DMS53 treated with DMSO at 0.1 percent for 48 hours (cell line): ENCODE measurements at regions not wholly inside any gene's neighbourhood (a gene's known extent, or its start where the extent isn't known, plus 50 kb on each side); places are given as distances from the start of the nearest gene placed in this dataset.
"Not testable (repeated sequence)": the region's sequence is repeated elsewhere in the genome, so short reads cannot be mapped to it uniquely, and the experiment has no call there.

Source experiments
- DNase-seq: peaks from one replicate; lab custom pipeline; 2025; ENCODE audit not compliant: unreplicated experiment; lab: John Stamatoyannopoulos, UW

DNA sequence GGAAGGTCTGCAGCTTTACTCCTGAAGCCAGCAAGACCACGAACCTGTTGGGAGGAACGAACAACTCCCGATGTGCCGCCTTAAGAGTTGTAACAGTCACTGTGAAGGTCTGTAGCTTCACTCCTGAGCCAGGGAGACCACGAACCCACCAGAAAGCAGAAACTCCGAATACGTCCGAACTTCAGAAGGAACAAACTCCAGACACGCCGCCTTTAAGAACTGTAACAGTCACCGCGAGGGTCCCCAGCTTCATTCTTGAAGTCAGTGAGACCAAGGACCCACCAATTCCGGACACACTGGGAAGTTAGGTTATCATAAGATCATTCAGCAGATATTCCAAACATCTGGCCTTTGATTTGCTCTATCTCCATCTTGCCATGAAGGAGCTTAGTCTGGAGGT, 1623.0 kb downstream of the SLITRK1 start:
- DNase-seq, result no peak

DNA sequence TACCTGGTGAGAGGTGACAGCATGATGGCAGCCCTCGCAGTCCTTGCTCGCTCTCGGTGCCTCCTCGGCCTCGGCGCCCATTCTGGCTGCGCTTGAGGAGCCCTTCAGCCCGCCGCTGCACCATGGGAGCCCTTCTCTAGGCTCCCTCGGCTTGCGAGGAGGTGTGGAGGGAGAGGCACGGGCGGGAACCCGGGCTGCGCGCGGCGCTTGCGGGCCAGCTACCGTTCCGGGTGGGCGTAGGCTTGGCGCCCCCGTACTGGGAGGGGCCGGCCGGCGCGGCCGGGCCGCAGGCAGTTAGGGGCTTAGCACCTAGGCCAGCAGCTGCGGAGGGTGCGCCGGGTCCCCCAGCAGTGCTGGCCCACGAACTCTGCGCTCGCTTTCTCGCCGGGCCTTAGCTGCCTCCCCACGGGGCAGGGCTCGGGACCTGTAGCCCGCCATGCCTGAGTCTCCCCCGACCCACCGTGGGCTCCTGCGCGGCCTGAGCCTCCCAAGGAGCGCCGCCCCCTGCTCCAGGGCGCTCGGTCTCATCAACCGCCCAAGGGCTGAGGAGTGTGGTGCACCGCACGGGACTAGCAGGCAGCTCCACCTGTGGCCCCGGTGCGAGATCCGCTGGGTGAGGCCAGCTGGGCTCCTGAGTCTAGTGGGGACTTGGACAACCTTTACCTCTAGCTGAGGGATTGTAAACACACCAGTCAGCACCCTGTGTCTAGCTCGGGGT, 1624.3 kb downstream of the SLITRK1 start:
- no peak for DNase-seq

DNA sequence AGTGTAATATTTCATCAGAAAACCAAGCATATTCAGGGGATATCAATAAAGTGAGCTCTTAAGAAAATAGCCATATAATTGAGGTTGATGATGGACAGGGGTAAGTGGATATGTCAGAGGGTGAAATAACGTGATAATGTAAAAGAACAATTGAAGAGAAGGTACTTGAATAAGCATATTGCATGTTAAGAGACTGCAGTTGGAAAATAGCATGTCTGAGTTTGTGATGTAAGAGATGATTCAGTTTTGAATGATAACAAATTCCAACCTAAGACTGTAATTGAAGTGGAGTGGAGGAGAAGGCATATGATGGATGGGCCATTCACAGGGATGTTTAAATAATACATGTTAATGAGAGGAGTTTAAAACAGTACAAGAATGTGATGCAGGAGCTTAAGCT, 1633.5 kb downstream of the SLITRK1 start:
- DNase-seq, result no peak

- DNase-seq, result no peak
These were observed 1636.4 kb downstream of the SLITRK1 start for GRCh38 chr13:82245860-82246259.

DNA sequence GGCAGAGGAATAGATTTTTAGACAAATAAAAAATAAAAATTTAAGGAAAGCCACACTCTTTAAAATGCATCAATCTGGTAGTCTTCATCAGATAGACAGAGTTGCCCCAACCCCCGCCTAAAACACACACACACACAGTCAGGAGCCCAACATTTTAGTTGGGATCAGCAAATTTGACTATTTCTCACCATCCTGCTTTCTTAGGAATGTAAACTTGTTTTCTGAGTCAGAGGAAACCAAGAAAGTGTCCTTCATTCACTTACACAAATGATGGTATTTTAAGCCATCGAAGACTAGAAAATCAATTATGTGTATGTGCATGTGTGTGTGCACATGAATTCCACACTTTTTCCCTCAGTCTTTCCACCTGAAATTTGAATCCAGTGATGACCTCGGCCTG, 1657.5 kb downstream of the SLITRK1 start:
- no peak for DNase-seq

DNA sequence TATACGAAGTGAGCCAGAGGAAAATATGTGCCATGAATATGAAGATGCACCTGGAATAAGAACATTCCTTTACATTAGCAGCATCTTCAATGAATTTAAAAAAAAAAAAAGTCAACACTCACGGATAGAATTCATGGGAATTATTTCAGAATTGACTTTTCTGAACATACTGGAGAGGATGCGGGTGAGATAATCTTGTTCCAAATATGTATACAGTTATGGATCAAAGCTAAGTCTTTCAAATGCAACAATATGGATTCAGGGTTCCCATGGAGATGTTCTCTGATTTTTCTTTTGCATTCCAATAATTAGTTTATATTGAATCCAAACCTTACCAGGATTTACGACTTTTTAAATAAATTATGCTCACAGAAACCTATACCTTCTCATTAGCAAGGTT, 1660.7 kb downstream of the SLITRK1 start:
- no peak for DNase-seq

DNA sequence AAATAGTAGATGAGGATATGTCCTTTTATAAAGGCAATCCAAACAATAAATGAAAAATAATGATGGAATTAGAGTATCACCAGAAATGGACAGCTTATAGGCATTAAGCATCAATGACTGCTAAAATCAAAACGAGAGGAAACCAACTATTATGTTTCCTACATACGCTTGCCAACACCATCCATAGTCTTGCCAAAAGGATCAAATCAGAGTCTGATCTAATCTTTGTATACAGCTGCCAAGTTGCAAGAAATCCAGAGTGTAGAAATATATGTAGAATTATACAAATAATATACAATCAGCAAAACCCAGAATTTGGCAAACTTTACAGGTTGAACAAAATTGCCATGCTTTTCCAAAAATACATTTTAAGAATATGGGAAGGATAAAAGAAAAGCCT, 1661.6 kb downstream of the SLITRK1 start:
- no peak for DNase-seq

DNA sequence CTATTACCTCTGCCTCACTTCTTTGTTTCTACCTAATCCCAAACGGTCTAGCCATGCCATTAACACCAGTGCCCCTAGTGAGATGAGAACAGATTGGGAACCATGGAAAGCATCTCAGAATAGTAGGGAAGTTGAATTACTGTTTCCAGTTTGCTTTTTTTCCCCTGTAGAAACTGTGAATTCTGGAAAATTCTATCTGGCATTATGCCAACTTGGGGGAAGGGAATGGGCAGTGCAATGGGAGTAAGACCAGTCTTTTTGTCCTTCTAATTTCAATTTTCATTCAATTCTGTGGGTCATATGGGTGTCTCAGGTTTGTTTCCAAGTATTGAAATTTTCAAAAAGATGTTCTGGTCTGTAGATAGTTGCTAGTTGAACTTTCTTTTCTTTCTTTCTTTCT, 1666.1 kb downstream of the SLITRK1 start:
- DNase-seq, result no peak

DNA sequence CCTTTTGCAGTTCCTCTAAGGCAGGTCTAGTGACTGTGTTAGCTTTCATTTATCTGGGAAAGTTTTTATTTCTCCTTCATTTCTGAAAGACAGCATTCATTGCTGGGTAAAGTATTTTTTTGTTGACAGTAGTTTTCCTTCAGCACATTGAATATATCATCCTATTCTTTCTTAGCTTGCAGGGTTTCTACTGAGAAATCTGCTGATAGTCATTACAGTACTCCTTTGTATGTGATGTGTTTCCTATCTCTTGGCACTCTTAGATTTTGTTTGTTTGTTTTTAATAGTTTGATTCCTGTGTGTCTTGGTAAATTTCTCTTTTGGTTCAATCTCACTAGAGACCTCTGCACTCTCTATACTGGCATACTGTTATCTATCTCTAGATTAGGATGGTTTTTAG, 1667.9 kb downstream of the SLITRK1 start:
- no peak for DNase-seq

- DNase-seq, result no peak
These were observed 1676.0 kb downstream of the SLITRK1 start for GRCh38 chr13:82206241-82206640.

DNA sequence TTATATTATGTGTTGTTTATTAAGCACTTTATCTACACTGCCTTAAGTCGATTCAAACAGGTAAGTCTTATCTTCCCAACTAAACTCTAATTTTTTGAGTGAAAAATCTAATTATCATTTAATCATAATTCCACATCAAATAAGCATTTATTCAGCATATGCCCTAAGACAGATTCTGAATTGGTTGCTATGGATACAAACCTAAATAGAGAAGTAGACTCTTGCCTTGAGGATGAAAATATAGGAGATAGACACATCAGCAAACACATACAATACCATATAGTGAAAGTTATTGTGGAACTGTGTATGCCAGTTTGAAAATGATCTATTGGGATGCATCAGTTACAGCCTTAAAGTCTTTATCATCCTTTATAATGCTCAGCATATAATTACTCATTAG, 1679.9 kb downstream of the SLITRK1 start:
- no peak for DNase-seq

DNA sequence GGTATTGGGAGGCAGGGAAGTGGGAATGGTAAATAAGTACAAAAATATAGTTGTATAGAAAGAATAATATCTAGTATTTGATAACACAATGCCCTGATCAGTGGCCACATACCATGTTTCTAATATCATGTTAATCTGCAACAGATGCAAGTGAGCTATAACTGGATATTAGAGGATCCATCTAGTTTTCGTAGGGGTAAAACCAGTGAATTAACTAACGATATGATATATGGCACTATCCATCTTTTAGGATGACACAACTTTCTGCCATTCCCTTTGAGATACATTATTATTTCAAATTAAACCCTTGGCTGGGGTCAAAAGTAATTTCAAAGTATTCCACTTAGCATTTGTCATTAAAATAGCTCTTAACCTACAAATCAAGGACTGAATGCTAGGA, 1686.2 kb downstream of the SLITRK1 start:
- no peak for DNase-seq

- DNase-seq, result no peak
These were observed 1695.0 kb downstream of the SLITRK1 start for GRCh38 chr13:82187227-82187626.

DNA sequence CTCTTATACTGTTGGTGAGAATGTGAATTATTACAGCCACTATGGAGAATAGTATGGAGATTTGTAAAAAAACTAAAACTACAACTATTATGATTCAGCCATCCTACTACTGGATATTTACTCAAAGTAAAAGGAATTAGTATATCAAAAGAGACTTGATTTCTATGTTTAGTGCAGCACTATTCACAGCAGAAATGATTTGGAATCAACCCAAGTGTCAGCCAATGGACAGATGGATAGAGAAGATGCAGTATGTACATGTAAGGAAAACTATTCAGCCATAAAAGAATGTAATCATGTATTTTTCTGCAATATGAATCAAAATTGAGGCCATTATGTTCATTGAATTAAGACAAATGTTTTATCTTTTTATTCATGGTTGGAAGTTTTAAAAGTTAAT, 1705.5 kb downstream of the SLITRK1 start:
- no peak for DNase-seq

DNA sequence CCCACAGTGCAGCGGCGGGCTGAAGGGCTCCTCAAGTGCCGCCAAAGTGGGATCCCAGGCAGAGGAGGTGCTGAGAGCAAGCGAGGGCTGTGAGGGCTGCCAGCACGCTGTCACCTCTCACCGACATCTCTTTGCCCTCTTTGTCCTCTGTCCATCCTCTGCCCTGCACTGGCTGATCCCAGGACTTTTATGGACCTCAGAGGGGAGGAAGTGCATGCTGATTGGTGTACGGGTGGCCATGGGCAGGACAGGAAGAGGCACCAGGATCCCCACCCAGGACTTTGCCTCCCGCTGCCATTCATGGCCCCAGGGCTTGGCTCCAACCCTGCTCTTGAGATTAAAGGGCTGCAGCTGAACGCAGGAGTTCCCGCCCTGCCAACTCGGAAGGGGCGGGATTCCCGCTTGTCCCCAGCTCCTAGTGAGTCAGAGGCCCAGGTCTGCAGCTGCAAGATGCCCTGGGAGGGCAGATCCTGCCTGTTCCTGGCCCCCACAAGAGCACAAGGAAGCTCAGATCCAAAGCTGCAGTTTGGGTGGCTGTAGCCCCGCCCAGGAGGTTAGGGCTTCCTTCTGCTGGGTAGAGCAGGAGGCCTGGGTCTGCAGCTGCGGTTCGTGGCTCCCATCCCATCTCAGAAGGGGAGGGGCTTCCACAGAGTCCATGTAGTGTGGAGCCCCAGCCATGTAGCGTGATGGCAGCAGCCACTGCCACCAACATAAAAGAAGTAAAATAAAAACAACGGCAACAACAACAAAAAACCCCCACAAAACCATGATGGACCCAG, 1716.7 kb downstream of the SLITRK1 start:
- DNase-seq, result no peak

- DNase-seq, result not testable (repeated sequence)
These were observed 1717.4 kb downstream of the SLITRK1 start for GRCh38 chr13:82164780-82165395.

DNA sequence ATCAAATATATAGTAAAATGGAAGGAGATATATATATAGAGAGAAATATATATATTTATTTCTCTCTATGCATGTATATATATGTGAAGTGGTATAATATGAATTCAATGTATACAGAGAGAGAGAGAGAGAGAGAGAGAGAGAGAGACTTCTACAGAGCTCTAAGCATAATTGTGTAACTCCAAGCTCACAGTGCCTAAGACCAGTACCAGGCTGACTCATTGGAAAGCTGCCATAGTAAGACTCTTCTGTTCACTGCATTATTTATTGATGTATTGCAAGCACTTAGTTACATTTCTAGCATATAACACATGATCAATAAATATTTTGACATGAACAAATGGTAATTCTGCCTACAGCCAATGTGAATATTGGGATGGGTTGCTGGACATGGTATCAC, 1734.7 kb downstream of the SLITRK1 start:
- no peak for DNase-seq

DNA sequence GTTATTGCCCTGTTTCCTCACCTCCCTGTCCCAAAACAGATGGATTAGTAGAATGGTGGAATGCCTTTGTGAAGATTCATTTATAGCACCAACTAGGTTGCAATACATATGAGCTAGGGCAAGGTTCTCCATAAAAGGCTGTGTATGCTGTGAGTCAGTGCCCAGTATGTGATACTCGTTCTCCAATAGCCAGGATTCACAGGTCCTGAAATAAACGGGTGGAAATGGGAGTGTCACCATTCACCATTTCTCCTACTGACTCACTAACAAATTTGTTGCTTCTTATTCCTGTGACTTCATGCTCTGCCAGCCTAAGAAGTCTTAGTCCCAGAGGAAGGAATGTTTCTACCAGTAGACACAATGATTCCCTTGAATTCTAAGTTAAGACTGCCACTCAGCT, 1745.4 kb downstream of the SLITRK1 start:
- no peak for DNase-seq

GRCh38 chr13:82129281-82129680, 1753.0 kb downstream of the SLITRK1 start:
- no peak for DNase-seq

GRCh38 chr13:82118589-82118988, 1763.7 kb downstream of the SLITRK1 start:
- no peak for DNase-seq

GRCh38 chr13:82116422-82116989, 1765.8 kb downstream of the SLITRK1 start:
- DNase-seq, result no peak

GRCh38 chr13:82115391-82115790, 1766.9 kb downstream of the SLITRK1 start:
- DNase-seq, result no peak
